ENCODE measurements at regions not wholly inside any gene's neighbourhood (a gene's known extent, or its start where the extent isn't known, plus 50 kb on each side); places are given as distances from the start of the nearest gene placed in this dataset.

GRCh38 chr5:25694801-25695200 lies 1050.0 kb upstream of the CDH10 start:
- 0% methylated on average over 1 of the region's 1 CpG for WGBS (ENCODE audit: low lambda C conversion rate)
- no peak overlapping the region for H2AFZ ChIP-seq (ENCODE audit: low read depth)
- H3K9me2 ChIP-seq, result no peaks in the 10 kb centered on the region
- H3K9ac ChIP-seq, result no peak overlapping the region
- no peak overlapping the region for H3K27ac ChIP-seq (ENCODE audit: low read depth in 2 of 2, low read length in 1 of 2)
- 0 out of 2 replicates have a peak, but pooled peaks cover 3% of the 10 kb centered on the region for H3K9me3 ChIP-seq
- TF ChIP-seq POLR2AphosphoS5 (IDR thresholded peaks at IDR 0.05; ENCODE audit: low read depth, low read length) (no peak), JUND (IDR thresholded peaks at IDR 0.05) (no peak), MAX (IDR thresholded peaks at IDR 0.05; ENCODE audit: low read depth) (no peak), EZH2phosphoT487 (IDR thresholded peaks at IDR 0.05; ENCODE audit: borderline replicate concordance, low read depth) (no peak), RAD21 (IDR thresholded peaks at IDR 0.05; ENCODE audit: low read length) (no peak), ZBTB33 (IDR thresholded peaks at IDR 0.05; ENCODE audit: borderline replicate concordance, low read depth) (no peak), CHD2 (IDR thresholded peaks at IDR 0.05; ENCODE audit: low read length, partially characterized antibody) (no peak), GABPA (IDR thresholded peaks at IDR 0.05; ENCODE audit: low read depth) (no peak), TAF1 (IDR thresholded peaks at IDR 0.05; ENCODE audit: borderline replicate concordance, low read depth, low read length) (no peak), RFX5 (IDR thresholded peaks at IDR 0.05; ENCODE audit: low read length) (no peak), REST (IDR thresholded peaks at IDR 0.05; ENCODE audit: low read depth, low read length) (no peak), FOXM1 (IDR thresholded peaks at IDR 0.05; ENCODE audit: low read depth) (no peak), SIN3A (IDR thresholded peaks at IDR 0.05; ENCODE audit: borderline replicate concordance, low read depth, low read length) (no peak), MXI1 (IDR thresholded peaks at IDR 0.05; ENCODE audit: low read depth, low read length) (no peak)
- no peak for DNase-seq
- no peak overlapping the region for H3K4me2 ChIP-seq
- H3K79me2 ChIP-seq (ENCODE audit: insufficient read depth), result no peaks in the 10 kb centered on the region
- H4K20me1 ChIP-seq (ENCODE audit: insufficient read depth), result no peaks in the 10 kb centered on the region
- POLR2A ChIA-PET, result no interaction called here
- no peaks in the 10 kb centered on the region for H3K27me3 ChIP-seq (ENCODE audit: insufficient read depth)
- H3K36me3 ChIP-seq (replicated peaks in 1 of 2; ENCODE audit: control insufficient read depth in 1 of 2, insufficient read depth in 2 of 2, low read length in 1 of 2), result no peaks in the 10 kb centered on the region
- no peaks in the 10 kb centered on the region for H3F3A ChIP-seq (replicated peaks; ENCODE audit: insufficient read depth)
- no peak overlapping the region for H3K4me3 ChIP-seq (ENCODE audit: low read depth in 2 of 2, low read length in 1 of 2)
- no peaks in the 10 kb centered on the region for H3K4me1 ChIP-seq (ENCODE audit: control insufficient read depth in 1 of 2, insufficient read depth in 2 of 2, low read depth in 1 of 2, low read length in 1 of 2)
- CTCF ChIA-PET, result no interaction called here

Data from SK-N-SH (cell line).